NB4 (cell line): ENCODE measurements at regions not wholly inside any gene's neighbourhood (a gene's known extent, or its start where the extent isn't known, plus 50 kb on each side); places are given as distances from the start of the nearest gene placed in this dataset.

Experiments
- MYC ChIP-seq: IDR thresholded peaks from 2 replicates; pipeline ENCODE4 v1.6.1; 2011; ENCODE audit warnings: low read depth, low read length
- POLR2A ChIP-seq: IDR thresholded peaks from 2 replicates; pipeline ENCODE4 v1.6.1; 2011; ENCODE audit warnings: mild to moderate bottlenecking; ENCODE audit not compliant: insufficient read length; ENCODE audit errors: extremely low read depth
- TF ChIP-seq, protein P1 (sequence below): IDR thresholded peaks from one replicate; pipeline ENCODE4 v1.5.1; 2012; ENCODE audit warnings: low read depth, low read length
- TF ChIP-seq, protein P2 (sequence below): IDR thresholded peaks from 2 replicates; pipeline ENCODE4 v1.6.1; 2011; ENCODE audit warnings: low read depth, low read length

DNA sequence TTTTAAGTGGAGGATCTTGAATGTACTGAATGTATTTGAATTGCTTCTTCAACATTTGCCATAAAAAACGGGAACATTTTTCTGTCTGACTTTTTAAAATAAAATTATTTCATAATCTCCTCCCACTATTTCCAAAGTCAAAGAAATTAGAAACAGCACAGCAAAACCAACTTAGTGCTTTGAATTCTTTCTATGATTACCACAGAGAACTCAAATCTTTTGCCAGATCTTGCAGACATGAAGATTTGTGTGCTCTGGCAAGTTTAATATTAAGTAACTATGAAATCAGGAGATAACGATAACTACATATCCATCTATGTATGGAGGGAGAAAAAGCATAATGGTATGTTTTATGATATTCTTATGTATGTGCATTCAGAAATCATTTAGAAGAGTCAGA is 982.2 kb downstream of the PCDH7 start:
- TF ChIP-seq, protein P1, sequence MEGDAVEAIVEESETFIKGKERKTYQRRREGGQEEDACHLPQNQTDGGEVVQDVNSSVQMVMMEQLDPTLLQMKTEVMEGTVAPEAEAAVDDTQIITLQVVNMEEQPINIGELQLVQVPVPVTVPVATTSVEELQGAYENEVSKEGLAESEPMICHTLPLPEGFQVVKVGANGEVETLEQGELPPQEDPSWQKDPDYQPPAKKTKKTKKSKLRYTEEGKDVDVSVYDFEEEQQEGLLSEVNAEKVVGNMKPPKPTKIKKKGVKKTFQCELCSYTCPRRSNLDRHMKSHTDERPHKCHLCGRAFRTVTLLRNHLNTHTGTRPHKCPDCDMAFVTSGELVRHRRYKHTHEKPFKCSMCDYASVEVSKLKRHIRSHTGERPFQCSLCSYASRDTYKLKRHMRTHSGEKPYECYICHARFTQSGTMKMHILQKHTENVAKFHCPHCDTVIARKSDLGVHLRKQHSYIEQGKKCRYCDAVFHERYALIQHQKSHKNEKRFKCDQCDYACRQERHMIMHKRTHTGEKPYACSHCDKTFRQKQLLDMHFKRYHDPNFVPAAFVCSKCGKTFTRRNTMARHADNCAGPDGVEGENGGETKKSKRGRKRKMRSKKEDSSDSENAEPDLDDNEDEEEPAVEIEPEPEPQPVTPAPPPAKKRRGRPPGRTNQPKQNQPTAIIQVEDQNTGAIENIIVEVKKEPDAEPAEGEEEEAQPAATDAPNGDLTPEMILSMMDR: no peak
- no peak for TF ChIP-seq POLR2A
- TF ChIP-seq, protein P2, sequence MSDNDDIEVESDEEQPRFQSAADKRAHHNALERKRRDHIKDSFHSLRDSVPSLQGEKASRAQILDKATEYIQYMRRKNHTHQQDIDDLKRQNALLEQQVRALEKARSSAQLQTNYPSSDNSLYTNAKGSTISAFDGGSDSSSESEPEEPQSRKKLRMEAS: no peak
- no peak for TF ChIP-seq MYC
